Neural progenitor cell (in vitro differentiated cells): ENCODE measurements at regions not wholly inside any gene's neighbourhood (a gene's known extent, or its start where the extent isn't known, plus 50 kb on each side); places are given as distances from the start of the nearest gene placed in this dataset.

Experiments used
- CTCF ChIP-seq: fragments of 200-600 bp; sonication (generic); IDR thresholded peaks from 2 replicates; pipeline ENCODE4 v1.5.1; 2017; ENCODE audit warnings: antibody characterized with exemption, mild to moderate bottlenecking
- EZH2 ChIP-seq: fragments of 200-600 bp; sonication (generic); IDR thresholded peaks from 2 replicates; pipeline ENCODE4 v1.6.1; 2017; ENCODE audit warnings: antibody characterized with exemption, mild to moderate bottlenecking, moderate library complexity
- EZH2phosphoT487 ChIP-seq: fragments of 200-600 bp; sonication (generic); IDR thresholded peaks from 2 replicates; pipeline ENCODE4 v1.6.1; 2017; ENCODE audit warnings: antibody characterized with exemption

- no peak for TF ChIP-seq CTCF
- no peak for TF ChIP-seq EZH2phosphoT487
- no peak for TF ChIP-seq EZH2
These were observed 73.7 kb upstream of the ERCC6L2 start for GRCh38 chr9:95801797-95802196.
